GM18499 (cell line): ENCODE measurements at regions not wholly inside any gene's neighbourhood (a gene's known extent, or its start where the extent isn't known, plus 50 kb on each side); places are given as distances from the start of the nearest gene placed in this dataset.

Source experiments
- ATAC-seq: cut with Tn5 transposase; IDR thresholded peaks from one replicate; pipeline ENCODE4 v1.9.1; 2021; ENCODE audit warnings: moderate number of reproducible peaks; ENCODE audit not compliant: insufficient read depth, unreplicated experiment

GRCh38 chr15:31260646-31261265, 65.9 kb upstream of the KLF13 start:
- no peak for ATAC-seq

- ATAC-seq = no peak
Measured at GRCh38 chr15:31261266-31262142, 65.1 kb upstream of the KLF13 start.

GRCh38 chr15:31262143-31262530, 64.5 kb upstream of the KLF13 start:
- no peak for ATAC-seq

- ATAC-seq = no peak
Measured at GRCh38 chr15:31262901-31263671, 63.5 kb upstream of the KLF13 start.

- no peak for ATAC-seq
Measured at GRCh38 chr15:31263751-31264558, 62.7 kb upstream of the KLF13 start.

GRCh38 chr15:31264559-31265089, 62.0 kb upstream of the KLF13 start:
- ATAC-seq = no peak

- ATAC-seq = no peak
Measured at GRCh38 chr15:31265090-31265870, 61.4 kb upstream of the KLF13 start.

- ATAC-seq = peak; percentile 51
Measured at GRCh38 chr15:31265871-31266711, 60.5 kb upstream of the KLF13 start.

- no peak for ATAC-seq
Measured at GRCh38 chr15:31266712-31267111, 59.9 kb upstream of the KLF13 start.

GRCh38 chr15:31267161-31268107, 59.2 kb upstream of the KLF13 start:
- no peak for ATAC-seq

GRCh38 chr15:31268108-31268501, 58.5 kb upstream of the KLF13 start:
- ATAC-seq = no peak

- no peak for ATAC-seq
Measured at GRCh38 chr15:31268911-31269784, 57.5 kb upstream of the KLF13 start.

GRCh38 chr15:31269816-31270575, 56.6 kb upstream of the KLF13 start:
- ATAC-seq = no peak

- ATAC-seq = no peak
Measured at GRCh38 chr15:31270767-31271166, 55.9 kb upstream of the KLF13 start.

GRCh38 chr15:31271224-31271635, 55.4 kb upstream of the KLF13 start:
- ATAC-seq = no peak
